HG03108 (cell line): ENCODE measurements at regions not wholly inside any gene's neighbourhood (a gene's known extent, or its start where the extent isn't known, plus 50 kb on each side); places are given as distances from the start of the nearest gene placed in this dataset.

Experiments used
- ATAC-seq: cut with Tn5 transposase; IDR thresholded peaks from one replicate; pipeline ENCODE4 v1.9.1; 2021; ENCODE audit warnings: moderate library complexity; ENCODE audit not compliant: unreplicated experiment

DNA sequence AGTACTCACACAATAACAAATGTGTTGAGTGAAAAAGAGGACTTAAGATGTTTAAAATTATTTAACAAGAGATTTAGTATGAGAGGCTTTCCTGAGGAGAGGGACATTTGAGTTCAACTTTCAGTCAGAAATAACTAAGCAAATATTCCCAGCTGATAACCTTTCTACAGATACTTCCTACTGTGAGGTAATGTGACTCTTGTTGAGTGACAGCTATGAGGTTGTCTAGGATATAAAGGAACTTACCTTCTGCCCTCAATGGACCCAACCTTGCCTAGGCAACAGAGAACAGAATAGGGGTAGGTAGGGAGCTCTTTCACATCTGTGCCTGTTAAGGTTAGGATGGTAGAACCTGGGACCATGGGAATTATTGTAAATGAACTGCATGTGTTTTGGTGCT is 54.7 kb downstream of the GLUD2 start:
- ATAC-seq = no peak

DNA sequence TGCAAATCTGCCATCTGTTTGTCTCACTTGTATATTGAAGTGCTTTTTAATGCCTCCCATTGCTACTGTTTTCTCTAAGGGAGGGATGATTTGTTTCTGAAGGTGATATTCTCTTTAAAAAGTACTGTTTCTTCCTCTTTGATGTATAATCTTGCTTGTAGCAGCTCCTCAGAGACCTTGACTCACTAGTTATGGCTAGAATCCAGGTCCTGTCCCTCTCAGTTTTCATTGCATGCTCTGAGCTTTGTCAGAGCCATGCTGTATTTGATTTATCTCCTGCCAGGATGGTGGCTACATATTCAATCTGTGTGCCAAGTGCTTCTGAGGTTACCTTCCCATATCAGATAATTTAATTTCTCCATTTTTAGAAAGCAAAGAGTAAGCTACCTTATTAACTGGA is 56.0 kb downstream of the GLUD2 start:
- ATAC-seq = no peak

DNA sequence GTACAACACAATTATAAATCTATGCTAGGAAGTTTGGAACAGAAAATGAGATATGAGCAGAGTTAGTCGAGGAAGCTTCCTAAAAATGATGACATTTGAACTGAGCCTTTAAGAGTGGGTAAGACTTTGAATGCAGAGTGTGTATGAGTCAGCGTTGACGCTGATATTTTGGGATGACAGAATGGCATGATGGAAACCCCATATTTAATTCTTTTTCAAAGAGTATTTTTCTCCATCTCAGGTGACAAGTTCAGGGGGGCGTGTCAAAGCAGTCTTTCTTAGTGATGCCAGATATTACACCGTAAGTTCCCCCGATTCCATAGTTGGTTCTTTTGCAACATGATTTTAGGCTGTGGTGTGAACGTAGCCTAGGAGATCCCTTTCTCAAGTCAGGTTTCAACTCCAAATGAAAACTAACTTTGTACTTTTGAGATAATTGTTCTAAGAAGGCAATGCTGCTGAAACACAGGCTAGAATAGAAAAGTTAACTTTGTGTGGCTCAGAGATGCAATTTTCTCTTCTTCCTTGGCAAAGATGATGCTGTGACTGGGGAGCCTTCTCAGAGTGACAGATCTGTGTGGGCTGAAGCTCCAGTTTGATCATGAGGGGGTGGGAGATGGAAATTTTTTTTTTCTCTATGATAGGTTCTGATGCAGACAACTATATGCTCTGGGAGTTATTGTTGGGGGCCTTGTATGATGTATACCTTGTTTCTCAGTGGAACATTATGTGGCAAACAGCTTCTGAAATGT is 59.2 kb downstream of the GLUD2 start:
- no peak for ATAC-seq

DNA sequence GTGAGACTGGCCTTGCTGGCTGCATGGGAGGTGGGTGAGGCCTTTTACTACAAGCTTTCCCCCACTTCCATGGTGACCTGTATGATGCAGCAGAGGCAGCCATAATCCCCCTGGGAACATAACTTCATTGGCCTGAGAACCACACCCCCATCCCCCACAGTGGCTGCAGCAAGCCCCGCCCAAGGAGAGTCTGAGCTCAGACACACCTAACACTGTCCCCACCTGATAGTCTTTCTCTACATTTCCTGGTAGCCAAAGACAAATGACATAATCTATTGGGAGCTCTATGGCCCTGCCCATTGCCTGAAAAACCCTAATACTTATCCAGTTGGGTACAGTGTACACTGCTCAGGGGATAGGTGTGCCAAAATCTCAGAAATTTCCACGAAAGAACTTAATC is 62.6 kb downstream of the GLUD2 start:
- no peak for ATAC-seq

DNA sequence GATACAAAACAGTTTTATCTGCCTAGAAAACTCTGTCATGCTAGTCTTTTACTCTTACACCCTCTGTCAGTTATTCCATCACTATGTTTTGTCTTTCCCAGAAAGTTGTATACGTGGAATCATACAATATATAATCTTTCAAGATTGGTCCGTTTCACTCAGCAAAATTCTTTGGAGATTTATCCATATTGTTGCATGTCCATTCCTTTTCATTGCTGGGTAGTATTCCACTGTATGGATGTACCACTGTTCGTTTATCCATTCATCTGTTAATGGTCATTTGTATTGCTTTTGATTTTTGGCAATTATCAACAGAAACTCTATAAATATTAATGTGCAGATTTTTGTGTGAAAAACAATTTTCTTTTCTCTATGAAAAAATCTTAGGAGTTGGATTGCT is 63.1 kb downstream of the GLUD2 start:
- ATAC-seq = no peak

DNA sequence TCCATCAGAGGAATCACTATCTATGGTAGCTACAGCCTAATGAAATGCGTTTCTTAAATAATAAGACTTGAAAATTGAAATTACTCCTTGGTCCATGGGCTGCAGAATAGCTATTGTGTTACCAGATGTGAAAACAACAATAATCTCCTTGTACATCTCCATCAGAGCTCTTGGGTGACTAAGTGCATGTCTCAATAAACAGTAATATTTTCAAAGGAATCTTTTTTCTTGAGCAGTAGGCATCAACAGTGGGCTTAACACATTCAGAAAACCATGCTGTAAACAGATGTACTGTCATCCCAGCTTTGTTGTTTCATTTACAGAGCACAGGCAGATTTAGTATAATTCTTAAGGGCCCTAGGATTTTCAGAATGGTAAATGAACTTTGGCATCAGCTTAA is 67.3 kb downstream of the GLUD2 start:
- no peak for ATAC-seq

DNA sequence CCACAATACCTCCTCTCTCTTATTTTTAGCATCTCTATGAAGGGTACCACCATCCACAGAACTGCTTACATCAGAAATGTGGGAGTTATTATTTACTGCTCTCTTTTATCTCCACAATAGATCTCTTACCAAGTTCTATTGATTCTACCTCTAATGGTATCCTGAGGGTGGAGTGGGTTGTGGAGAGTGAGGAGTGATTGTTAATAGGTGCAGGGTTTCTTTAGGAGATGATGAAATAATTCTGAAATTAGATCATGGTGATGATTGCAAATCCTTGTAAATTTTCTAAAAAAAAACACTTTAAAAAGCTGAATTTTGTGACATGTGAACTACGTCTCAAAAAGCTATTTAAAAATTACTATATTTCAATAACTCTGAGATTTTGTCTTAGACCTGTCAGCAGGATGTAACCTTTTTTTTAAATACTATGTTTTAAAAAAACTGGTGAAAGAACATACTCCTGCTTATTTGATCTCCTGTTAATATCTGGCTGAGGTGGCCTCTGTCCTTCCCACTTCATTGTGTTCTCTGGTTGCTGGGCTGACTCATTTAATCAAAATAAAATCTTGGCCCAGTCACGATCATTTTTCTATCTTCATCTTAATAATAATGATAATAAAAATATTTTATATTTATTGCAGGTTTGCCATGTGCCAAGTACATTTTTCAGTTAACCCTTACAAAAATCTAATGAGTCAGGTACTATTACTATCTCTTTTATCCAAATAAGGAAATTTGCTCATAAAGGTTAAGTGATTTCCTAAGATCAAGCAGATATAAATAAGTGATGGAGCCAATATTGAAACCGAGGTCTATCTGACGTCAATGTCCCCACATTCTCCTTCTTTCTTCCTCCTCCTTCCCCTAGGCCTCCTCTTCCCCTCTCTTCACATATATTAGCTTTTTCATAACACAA is 73.5 kb downstream of the GLUD2 start:
- no peak for ATAC-seq

DNA sequence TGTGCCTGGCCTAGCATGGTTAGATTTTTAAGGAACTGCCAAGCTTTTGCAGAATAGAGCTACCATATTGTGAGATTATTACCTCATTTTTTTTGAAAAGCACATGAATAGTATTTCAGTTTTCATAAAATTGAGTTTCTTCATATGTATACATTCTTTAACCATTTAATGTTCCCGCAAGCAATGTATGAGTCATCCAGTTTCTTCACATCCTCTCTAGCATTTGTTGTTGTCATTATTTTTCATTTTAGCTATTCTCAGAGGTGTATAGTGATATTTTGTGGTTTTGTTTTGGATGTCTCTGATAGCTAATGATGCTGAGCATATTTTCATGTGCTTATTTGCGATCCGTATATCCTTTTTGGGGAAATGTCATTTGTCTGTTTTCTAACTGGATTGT is 74.9 kb downstream of the GLUD2 start:
- ATAC-seq = no peak

DNA sequence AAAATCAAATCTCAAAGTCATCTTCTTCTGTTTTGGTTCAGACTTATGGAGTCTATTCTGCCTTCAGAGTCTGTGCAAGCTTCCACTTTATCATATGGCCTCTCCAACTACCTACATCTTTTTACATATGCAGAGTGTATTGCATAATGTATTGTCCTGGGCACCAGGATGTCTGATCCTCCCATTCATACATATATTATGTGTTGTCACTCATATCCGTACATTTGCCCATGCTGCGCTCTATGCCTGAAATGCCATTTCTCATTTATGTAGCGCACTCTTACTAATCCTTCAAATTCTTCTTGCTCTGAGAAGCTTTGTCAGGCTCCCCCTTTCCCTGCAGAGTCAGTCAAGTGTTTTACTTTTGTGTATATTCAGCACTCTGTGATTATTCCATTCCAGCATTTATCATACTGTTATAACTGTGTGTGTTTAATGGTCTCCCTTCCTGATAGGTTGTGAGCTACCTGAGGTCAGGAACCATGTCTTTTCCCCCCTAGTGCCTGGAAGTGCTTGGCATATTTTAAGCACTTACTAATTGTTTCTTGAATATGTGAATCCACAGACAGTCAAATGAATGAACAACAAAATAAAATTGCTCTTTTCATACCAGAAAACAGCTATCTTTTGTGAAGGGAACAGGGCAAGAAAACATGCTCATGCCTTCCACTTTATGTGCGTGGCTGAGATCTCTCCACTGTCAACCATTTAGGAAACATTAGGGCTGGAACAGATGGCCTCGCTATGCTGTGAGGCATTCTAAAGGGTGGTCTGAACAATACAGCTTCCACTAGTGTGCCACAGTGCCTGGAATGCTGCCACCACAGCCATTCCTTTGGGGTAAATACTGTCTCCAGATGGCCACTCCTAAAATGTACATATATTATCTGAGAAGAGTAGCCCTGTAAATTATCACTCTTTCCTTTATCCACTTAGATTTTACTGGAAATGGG is 81.8 kb downstream of the GLUD2 start:
- ATAC-seq = no peak

DNA sequence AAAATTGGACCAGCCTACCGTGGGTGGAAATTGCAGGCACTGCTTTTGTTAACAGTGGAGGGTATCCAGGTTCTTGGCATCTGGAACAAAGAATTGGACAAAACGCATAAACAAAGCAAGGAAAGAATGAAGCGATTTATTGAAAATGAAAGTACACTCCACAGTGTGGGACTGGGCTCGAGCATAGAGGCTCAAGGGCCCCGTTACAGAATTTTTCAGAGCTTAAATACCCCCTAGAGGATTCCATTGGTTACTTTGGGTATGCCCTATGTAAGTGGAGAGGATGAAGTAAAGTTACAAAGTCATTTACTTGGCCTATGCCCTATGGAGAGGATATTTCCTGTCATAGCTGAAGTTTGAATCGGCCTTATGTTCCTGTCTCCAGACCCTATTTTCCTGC is 85.3 kb downstream of the GLUD2 start:
- no peak for ATAC-seq

DNA sequence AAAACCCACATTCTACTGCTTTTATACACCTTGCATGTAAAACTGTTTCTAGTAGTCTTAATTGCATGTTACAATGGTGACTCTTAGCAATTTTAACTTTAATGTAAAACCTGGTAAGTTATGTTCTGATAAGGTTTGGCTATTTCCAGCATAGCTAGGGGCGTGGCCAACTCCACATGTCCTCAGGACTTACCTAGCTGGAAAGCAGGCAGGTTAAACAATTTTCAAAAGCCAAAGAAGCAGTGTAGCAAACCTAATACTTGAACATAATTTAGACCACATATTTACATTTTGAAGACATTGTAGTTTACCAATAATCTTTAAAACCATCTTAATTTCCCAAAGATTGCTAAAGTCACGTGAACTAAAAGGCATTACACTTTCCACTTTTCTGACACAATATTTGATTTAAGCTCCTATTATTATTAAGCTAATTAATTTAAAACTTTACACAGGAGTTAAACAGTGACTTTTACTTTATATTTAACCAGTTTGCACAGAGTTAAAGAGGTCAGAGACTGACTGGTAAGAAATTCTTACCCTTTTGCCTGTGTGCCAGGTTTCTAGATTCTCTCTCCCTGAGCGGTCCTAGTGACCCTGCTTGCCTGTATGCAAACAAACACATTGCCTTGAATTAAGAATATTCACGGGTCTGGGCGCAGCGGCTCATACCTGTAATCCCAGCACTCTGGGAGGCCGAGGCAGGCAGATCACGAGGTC is 88.2 kb downstream of the GLUD2 start:
- no peak for ATAC-seq

DNA sequence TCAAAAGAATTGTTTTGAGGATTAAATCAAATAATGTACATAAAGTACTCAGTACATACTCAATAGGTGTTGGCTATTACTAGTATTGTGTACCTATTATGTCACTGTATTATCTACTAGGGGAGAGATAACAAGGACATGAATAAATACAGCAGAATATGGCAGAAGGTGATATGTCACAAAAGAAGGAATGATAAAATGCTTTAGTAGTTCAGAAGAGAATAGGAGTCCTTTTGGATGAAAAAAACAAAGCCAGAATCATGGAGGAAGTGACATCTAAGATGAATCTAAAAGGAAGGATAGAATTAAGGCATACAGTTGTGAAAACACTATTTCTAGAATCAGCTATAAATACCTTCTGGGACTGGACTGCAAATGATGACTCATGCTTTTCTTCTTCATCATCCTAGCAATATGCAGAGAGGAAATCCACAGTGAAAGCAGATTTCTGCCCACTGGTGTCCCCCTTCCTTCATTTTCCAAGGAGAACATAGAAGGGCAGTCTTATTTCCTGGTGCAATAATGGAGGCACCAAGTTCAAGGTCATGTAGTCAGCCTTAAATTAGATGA is 98.7 kb downstream of the GLUD2 start:
- ATAC-seq = no peak

DNA sequence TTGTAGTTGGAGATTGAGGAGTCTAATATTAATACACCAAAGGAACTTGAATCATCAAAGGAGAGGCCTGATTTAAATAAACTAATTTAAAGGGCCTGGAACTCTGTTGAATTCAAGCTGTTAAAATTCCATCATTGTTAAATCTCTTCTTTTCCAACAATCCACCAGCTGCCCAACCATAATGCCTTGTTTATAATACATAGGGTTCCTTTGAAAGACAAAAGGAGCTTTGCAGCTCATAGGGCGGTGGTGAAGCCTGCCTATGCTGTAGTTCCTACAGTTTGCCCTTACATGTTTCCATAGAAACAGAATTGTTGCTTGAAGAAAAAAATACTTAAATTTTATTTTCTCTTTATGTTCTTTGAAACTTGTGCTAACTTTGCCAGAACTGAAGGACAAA is 102.8 kb downstream of the GLUD2 start:
- ATAC-seq = no peak

DNA sequence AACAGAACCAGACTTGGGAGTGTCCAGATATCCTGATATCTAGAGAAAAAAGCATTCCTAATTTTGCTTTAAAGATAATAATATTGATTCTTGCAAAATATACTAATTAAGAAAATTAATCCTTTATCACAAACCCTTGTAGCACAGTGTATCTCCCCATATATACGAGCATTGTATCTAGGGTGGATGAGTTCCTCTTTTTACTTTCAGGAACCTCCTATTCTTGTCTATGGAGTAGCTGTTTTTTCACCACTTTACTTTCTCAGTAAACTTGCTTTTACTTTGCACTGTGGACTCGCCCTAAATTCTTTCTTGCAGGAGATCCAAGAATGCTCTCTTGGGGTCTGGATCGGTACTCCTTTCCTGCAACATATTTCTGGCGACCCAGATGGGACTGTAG is 103.9 kb downstream of the GLUD2 start:
- ATAC-seq = no peak

DNA sequence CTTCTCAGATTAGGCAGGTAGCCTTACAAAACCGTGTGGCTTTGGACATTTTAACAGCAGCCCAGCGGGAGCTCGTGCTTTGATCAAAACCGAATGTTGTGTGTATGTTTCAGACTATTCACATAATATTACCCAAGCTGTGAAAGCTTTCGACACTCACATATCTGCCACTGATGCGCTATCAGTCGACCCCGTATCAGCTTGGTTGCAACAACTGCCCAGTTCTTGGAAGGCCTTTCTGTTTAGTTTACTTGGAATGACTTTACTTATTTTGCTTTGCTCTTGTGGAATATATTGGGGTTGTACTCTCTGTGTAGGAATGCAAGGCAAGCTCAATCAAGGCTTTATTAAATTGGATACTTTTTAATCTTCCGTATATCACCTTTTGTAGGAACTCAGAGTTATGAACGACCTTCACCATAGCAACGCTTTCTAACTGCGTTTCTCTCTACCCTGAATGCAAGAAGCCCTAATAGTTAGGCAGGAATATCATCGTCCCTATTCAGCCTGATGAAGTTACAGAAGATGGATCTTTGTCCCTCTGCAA is 107.5 kb downstream of the GLUD2 start:
- ATAC-seq = no peak

DNA sequence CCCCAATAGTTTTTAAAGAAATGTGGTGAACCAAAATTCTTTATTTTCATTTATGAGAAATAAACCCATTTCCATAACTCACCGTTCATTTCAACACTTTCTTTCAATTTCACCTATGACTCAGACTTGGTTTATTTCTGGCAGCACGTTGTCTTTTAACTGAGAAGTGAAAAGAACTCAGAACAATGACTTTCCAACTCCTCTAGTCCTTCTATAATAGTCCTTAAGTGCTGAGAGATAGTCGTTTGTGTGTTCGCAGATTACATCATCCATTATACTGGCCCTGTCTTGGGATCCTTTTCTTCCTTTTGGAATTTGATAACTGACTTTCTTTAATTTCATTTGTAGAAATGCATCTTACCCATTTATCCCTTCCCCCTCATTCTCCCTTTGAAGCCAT is 113.6 kb downstream of the GLUD2 start:
- peak; percentile 69 for ATAC-seq

DNA sequence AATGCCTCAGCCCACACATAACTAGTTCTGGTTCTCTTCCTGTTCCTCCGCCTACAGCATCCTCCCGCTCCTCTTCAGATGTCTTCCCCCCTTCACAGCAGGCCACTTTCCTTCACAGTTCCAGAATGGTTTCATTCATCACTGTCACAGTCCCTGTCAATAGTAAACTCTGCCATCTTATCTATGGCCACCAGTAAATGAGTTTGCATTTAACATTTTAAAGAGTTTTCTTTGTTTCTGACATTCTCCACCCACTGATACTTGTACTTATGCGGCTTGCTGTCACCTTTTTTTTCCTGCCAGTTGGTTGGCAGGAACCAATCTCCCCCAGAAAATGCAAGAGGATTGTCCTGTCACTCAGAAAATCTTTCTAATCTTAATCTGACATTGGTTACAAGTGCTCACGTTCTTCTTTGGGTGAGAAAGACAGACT is 114.1 kb downstream of the GLUD2 start:
- ATAC-seq = peak; percentile 37

DNA sequence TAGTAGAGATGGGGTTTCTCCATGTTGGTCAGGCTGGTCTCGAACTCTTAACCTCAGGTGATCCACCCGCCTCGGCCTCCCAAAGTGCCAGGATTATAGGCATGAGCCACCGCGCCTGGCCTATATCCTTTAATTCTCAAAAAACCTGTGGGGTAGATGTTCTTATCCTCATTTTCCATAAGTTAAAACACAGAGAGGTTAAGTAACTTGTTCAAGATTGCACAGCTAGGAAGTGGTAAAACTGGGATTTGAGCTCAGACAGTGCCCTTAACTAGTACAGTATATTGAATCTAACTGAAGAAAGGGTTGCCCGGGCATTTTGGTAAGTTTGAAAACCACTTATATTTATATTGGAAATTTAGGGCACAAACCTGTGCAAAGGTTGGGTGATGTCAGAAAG is 116.0 kb downstream of the GLUD2 start:
- no peak for ATAC-seq

DNA sequence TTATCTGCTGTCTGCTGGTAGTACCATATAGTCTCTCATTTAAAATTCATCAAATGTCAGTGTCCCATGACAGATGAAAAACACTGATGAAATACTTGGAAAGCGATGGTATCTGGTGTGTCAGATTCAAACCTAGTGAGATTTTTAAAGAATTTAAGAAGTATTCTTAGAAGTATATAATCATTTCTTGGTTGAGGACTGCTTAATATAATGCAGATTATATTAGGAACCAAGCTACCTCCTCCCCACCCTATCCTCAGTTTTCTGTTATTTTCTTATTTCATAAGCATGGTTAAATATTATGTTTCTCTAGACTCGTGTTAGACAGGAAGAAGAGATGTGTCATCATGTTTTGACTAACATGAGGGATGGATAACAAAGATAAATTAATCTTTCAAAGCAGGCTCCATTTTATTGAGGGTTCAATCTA is 118.5 kb downstream of the GLUD2 start:
- ATAC-seq = no peak
